AG04449 (cell line): ENCODE measurements at regions not wholly inside any gene's neighbourhood (a gene's known extent, or its start where the extent isn't known, plus 50 kb on each side); places are given as distances from the start of the nearest gene placed in this dataset.
"Not testable (repeated sequence)": the region's sequence is repeated elsewhere in the genome, so short reads cannot be mapped to it uniquely, and the experiment has no call there.

Experiments
- CTCF ChIA-PET: fragments of 350-600 bp; formaldehyde crosslinking; extraction: SDS; loops from one replicate; lab custom pipeline; 2021; ENCODE audit warnings: antibody characterized with exemption; lab: Yijun Ruan, JAX
- POLR2A ChIA-PET: fragments of 400-600, 350-600 bp; formaldehyde crosslinking; extraction: SDS; loops from one replicate; lab custom pipeline; 2020; ENCODE audit warnings: antibody characterized with exemption, inconsistent platforms; lab: Yijun Ruan, JAX
- DNase-seq: peaks from one replicate; pipeline ENCODE4 v3.0.0-alpha.2; 2010; ENCODE audit warnings: low read depth, low spot score
- H3K4me3 ChIP-seq: 2 replicates; pipeline ENCODE4 v1.5.1; 2011; ENCODE audit warnings: low read depth, mild to moderate bottlenecking, control low read depth, low read length
- TF ChIP-seq, protein P1 (sequence below): IDR thresholded peaks from one replicate; pipeline ENCODE4 v1.5.1; 2011; ENCODE audit warnings: mild to moderate bottlenecking, moderate library complexity, low read length, control low read depth, inconsistent platforms; ENCODE audit not compliant: insufficient read depth; ENCODE audit errors: missing control alignments

DNA sequence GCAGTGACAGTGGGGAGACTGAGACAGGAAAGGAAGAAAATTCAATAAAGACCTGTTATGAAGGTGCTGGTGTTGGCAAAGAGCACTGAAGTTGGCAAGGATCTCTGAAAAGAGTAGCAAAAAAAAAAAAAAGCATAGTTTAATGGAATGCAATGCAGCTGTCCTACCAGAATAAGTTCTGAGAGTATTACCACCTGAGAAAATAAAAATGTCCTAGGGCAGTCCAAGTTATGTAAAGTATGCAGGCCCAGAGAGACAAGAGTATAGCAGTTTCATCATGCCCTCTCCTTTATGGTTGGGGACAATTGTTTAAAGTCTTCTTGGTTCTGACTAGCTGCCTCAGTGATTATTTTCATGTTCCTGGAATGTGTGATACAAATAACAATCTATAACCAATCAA is 1092.8 kb downstream of the SORCS3 start:
- TF ChIP-seq, protein P1, sequence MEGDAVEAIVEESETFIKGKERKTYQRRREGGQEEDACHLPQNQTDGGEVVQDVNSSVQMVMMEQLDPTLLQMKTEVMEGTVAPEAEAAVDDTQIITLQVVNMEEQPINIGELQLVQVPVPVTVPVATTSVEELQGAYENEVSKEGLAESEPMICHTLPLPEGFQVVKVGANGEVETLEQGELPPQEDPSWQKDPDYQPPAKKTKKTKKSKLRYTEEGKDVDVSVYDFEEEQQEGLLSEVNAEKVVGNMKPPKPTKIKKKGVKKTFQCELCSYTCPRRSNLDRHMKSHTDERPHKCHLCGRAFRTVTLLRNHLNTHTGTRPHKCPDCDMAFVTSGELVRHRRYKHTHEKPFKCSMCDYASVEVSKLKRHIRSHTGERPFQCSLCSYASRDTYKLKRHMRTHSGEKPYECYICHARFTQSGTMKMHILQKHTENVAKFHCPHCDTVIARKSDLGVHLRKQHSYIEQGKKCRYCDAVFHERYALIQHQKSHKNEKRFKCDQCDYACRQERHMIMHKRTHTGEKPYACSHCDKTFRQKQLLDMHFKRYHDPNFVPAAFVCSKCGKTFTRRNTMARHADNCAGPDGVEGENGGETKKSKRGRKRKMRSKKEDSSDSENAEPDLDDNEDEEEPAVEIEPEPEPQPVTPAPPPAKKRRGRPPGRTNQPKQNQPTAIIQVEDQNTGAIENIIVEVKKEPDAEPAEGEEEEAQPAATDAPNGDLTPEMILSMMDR = no peak
- no peak for DNase-seq
- H3K4me3 ChIP-seq = no peak overlapping the region
- POLR2A ChIA-PET = no interaction called here
- CTCF ChIA-PET = no interaction called here

DNA sequence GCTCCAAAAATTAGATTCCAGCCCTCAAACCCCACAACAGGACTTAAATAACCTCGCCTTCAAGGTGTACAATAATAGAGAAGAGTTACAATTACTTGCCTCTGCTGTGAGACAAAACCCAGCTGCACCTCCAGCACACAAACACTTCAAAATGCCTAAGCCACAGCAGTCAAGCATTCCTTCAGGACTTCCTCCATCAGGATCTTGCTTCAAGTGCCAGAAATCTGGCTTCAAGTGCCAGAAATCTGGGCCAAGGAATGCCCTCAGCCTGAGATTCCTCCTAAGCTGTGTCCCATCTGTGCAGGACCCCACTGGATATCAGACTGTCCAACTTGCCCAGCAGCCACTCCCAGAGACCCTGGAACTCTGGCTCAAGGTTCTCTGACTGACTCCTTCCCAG is 1088.3 kb downstream of the SORCS3 start:
- POLR2A ChIA-PET = no interaction called here
- no peak for DNase-seq
- no peak overlapping the region for H3K4me3 ChIP-seq
- TF ChIP-seq, protein P1 = no peak
- CTCF ChIA-PET = no interaction called here

DNA sequence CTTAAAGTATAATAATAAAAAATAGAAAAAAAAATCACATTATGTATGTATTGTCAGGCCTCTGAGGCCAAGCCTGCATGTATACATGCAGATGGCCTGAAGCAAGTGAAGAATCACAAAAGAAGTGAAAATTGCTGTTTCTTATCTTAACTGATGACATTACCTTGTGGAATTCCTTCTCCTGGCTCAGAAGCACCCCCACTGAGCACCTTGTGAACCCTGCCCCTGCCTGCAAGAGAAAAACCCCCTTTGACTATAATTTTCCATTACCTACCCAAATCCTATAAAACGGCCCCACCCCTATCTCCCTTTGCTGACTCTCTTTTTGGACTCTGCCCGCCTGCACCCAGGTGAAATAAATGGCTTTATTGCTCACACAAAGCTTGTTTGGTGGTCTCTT is 1086.5 kb downstream of the SORCS3 start:
- CTCF ChIA-PET, POLR2A ChIA-PET, DNase-seq, H3K4me3 ChIP-seq: not testable (repeated sequence)

DNA sequence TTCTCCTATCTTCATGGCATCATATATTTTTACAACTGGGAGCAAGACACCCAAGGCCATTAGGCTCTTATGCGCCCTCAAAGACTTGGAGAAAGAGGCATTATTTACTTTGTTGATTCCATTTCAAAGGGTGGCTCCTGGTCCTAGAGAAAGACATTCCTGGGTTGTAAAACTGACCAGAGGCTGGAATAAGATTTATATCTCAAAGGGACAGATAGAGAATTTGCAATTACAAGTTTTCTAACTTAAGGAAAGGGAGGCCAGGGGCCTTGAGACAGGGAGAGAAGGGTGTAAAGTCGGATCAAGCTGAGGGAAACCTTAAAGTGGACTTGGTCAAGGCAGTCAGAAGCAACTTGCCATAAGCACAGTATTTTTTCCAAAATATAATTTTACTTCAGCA is 1086.0 kb downstream of the SORCS3 start:
- H3K4me3 ChIP-seq = no peak overlapping the region
- no peak for DNase-seq
- ChIA-PET CTCF (no interaction called here), POLR2A (no interaction called here)
- TF ChIP-seq, protein P1 = no peak

DNA sequence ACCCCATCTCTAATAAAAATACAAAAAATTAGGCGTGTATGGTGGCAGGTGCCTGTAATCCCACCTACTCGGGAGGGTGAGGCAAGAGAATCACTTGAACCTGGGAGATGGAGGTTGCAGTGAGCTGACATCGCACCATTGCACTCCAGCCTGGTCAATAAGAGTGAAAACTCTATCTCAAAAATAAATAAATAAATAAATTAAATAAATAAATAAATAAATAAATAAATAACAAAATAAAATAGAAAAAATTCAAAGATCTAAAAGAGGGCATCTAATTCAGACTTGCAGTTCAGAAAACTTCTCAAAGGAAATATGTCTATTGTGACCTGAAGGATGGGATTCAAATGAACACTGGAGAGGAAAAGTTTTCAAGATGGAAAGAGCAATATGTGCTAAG is 1085.1 kb downstream of the SORCS3 start:
- POLR2A ChIA-PET = no interaction called here
- CTCF ChIA-PET = no interaction called here

DNA sequence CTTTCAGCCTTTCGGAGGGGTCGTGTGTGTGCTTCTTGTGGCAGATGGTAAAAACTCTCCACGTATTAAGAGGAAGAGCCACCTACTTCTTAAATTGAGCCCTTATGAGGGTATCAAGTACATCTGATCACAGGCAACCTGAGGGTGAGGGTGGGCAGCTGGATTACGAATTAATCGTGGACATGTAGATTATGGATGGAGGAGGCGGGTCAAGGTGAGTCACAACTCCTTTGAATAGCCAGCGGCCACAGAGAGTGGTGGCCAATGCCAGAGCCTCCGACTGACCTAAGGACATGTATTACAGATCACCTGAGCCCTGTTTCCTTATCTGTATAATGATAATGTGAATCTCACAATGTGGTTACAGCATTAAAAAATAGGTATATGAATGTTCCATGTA is 1083.9 kb downstream of the SORCS3 start:
- H3K4me3 ChIP-seq = no peak overlapping the region
- TF ChIP-seq, protein P1 = no peak
- no peak for DNase-seq
- ChIA-PET POLR2A (no interaction called here), CTCF (no interaction called here)

More for the DNA sequence above, 1085.1 kb downstream of the SORCS3 start:
- no peak overlapping the region for H3K4me3 ChIP-seq
- TF ChIP-seq, protein P1 = no peak
- DNase-seq = no peak

DNA sequence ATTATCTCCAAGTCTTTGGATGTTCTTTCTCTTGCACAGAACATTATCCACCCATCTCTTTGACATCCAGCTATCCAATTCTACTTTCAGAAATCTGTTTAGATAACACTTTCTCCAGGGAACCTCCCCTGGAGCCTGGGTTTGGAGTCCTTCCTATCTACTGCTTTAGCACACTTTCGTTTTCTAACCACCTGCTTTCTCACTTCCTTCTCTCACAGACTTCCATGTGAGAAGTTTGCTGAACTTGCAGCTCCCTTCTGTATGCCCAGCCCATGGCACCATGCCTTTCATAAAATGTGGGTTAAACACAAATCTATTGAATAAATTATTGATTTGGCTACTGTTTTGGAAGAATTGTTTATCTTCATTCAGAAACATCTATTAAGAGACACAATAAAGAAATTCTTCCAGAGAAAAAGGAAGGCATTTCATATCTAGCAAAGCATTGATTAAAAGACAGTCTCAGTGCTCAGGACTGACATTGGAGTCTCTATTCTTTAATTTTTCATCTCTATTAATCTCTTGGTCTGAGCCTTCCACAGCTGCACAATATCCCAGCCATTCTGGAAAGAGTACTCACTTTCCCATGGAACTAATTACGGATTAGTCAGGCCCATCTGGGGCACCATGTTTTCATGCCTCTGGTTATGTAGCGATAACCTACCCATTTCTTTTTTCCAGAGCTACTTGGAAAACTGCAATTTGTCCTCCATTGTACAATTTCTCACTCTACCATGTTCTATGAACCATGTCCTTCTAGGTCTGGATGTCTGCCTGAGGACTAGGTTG is 1077.3 kb downstream of the SORCS3 start:
- CTCF ChIA-PET = no interaction called here
- POLR2A ChIA-PET = no interaction called here

More for the DNA sequence above, 1077.3 kb downstream of the SORCS3 start:
- H3K4me3 ChIP-seq = no peak overlapping the region
- DNase-seq = no peak
- TF ChIP-seq, protein P1 = no peak
